Gastrocnemius medialis (tissue), 4 donors: ENCODE measurements at regions not wholly inside any gene's neighbourhood (a gene's known extent, or its start where the extent isn't known, plus 50 kb on each side); places are given as distances from the start of the nearest gene placed in this dataset.
A peak's percentile ranks its signal among the peaks of the same experiment; 100 is the strongest.

Experiments used
- ATAC-seq, 2 donors: fragments of 150-250 bp; one replicate each; pipeline ENCODE4 v1.9.1; 2016
- DNase-seq, 2 donors: peaks; one replicate each; pipeline ENCODE4 v3.0.0-alpha.2; 2019
- H3K27ac ChIP-seq, 4 donors: fragments of 200-600 bp; sonication (generic); 1 replicate in 1 of 4; 2 replicates in 3 of 4; pipeline ENCODE4 v1.5.1; 2016 to 2018; ENCODE audit warnings: mild to moderate bottlenecking in 2 of 4, moderate library complexity in 1 of 4
- H3K27me3 ChIP-seq, 3 donors: fragments of 200-600 bp; sonication (generic) in 2 of 3; 1 replicate in 1 of 3; 2 replicates in 2 of 3; pipeline versions ENCODE4 v1.5.1 to v1.6.0; 2016 to 2019; ENCODE audit warnings: mild to moderate bottlenecking in 1 of 3, moderate library complexity in 1 of 3
- H3K36me3 ChIP-seq, 2 donors: fragments of 200-600 bp; sonication (generic) in 1 of 2; one replicate each; pipeline ENCODE4 v1.5.1; 2017 to 2018
- H3K4me1 ChIP-seq, 2 donors: fragments of 200-600 bp; sonication (generic) in 1 of 2; one replicate each; pipeline ENCODE4 v1.5.1; 2016 to 2017; ENCODE audit warnings: mild to moderate bottlenecking in 2 of 2
- H3K4me3 ChIP-seq, 4 donors: fragments of 200-600 bp; sonication (generic) in 3 of 4; 1 replicate in 1 of 4; 2 replicates in 3 of 4; pipeline ENCODE4 v1.5.1; 2016 to 2019; ENCODE audit warnings: mild to moderate bottlenecking in 2 of 4
- H3K9me3 ChIP-seq, 3 donors: fragments of 200-600 bp; sonication (generic) in 2 of 3; 1 replicate in 1 of 3; 2 replicates in 2 of 3; pipeline ENCODE4 v1.5.1; 2016 to 2019
- CTCF ChIP-seq, 5 experiments: fragments of 450-650 bp in 3 of 5; fragments of 200-600 bp in 2 of 5; sonication (generic) in 2 of 5; IDR thresholded peaks in 4 of 5; conservative IDR thresholded peaks in 1 of 5; 1 replicate in 4 of 5; 2 replicates in 1 of 5; pipeline ENCODE4 v1.5.1; 2016 to 2019; ENCODE audit warnings: antibody characterized with exemption in 5 of 5, mild to moderate bottlenecking in 3 of 5, moderate library complexity in 3 of 5
- POLR2A ChIP-seq, 2 donors: fragments of 450-650 bp; IDR thresholded peaks; one replicate each; pipeline ENCODE4 v1.6.1; 2017; ENCODE audit warnings: antibody characterized with exemption in 2 of 2, mild to moderate bottlenecking in 2 of 2, moderate library complexity in 2 of 2
- in situ Hi-C, 4 donors: fragments of 200-750 bp; cut with MboI; loops; one replicate each; pipeline versions ENCODE4 v1.15.0 to v1.8.0; 2017; ENCODE audit warnings: low sequenced_read_pairs in 4 of 4
- intact Hi-C: fragments of 100-400 bp; cut with DNase I; formaldehyde crosslinking; loops from one replicate; pipeline ENCODE4 v1.15.1; 2023; ENCODE audit warnings: low total_unique reads

GRCh38 chr20:3304456-3304855 lies 65.5 kb upstream of the SLC4A11 start:
- peaks cover 37 to 57% of the 10 kb centered on the region in 2 donors for H3K4me1 ChIP-seq
- peak overlapping the region; percentile 50 to 62 (median 57) for H3K4me3 ChIP-seq
- ATAC-seq (peak; percentile 53 to 73), DNase-seq (peak in 1 of 2 donors; percentile 68)
- in situ Hi-C loops: loop anchor here in 1 of 4 donors (25.0 kb wide), 1 partner anchor 242 kb away; the partner anchor contains the start of gene OXT
- TF ChIP-seq POLR2A (IDR thresholded peaks at IDR 0.05) (peak in 1 of 2 donors; percentile 54), CTCF (IDR thresholded peaks at IDR 0.05 in 4 of 5, conservative IDR thresholded peaks at IDR 0.05 in 1 of 5) (no peak)
- H3K36me3 ChIP-seq: peaks cover 0 to 42% of the 10 kb centered on the region in 2 donors
- H3K27me3 ChIP-seq: no peaks in the 10 kb centered on the region
- H3K27ac ChIP-seq: peak overlapping the region; percentile 89 to 95 (median 92)
- intact Hi-C loops: no loop called here
- H3K9me3 ChIP-seq: no peaks in the 10 kb centered on the region

GRCh38 chr20:3297079-3297378 lies 58.0 kb upstream of the SLC4A11 start:
- TF ChIP-seq POLR2A (IDR thresholded peaks at IDR 0.05) (no peak), CTCF (IDR thresholded peaks at IDR 0.05 in 4 of 5, conservative IDR thresholded peaks at IDR 0.05 in 1 of 5) (no peak)
- no peak overlapping the region for H3K4me3 ChIP-seq
- intact Hi-C loops (loop anchor here (2.0 kb wide), 1 partner anchor 54 kb away; no protein-coding TSS in a partner anchor), in situ Hi-C loops (no loop called here)
- ATAC-seq (peak; percentile 42 to 56), DNase-seq (no peak)
- H3K27me3 ChIP-seq: no peaks in the 10 kb centered on the region
- H3K4me1 ChIP-seq: peaks cover 2 to 4% of the 10 kb centered on the region in 2 donors
- peak overlapping the region; percentile 54 to 74 (median 58) for H3K27ac ChIP-seq
- no peaks in the 10 kb centered on the region for H3K9me3 ChIP-seq
- peaks cover 0 to 92% of the 10 kb centered on the region in 2 donors for H3K36me3 ChIP-seq

GRCh38 chr20:3296261-3297078 lies 57.5 kb upstream of the SLC4A11 start:
- H3K9me3 ChIP-seq: no peaks in the 10 kb centered on the region
- no peak for TF ChIP-seq POLR2A (IDR thresholded peaks at IDR 0.05)
- no peak for TF ChIP-seq CTCF (IDR thresholded peaks at IDR 0.05 in 4 of 5, conservative IDR thresholded peaks at IDR 0.05 in 1 of 5)
- H3K4me1 ChIP-seq: peaks cover 2 to 4% of the 10 kb centered on the region in 2 donors
- in situ Hi-C loops (no loop called here), intact Hi-C loops (loop anchor here (2.0 kb wide), 1 partner anchor 54 kb away; no protein-coding TSS in a partner anchor)
- ATAC-seq (peak in 1 of 2 donors; percentile 21), DNase-seq (no peak)
- no peaks in the 10 kb centered on the region for H3K27me3 ChIP-seq
- H3K36me3 ChIP-seq: peaks cover 0 to 92% of the 10 kb centered on the region in 2 donors
- H3K27ac ChIP-seq: peak overlapping the region; percentile 55 to 62 (median 57)
- no peak overlapping the region for H3K4me3 ChIP-seq
